ENCODE measurements at regions not wholly inside any gene's neighbourhood (a gene's known extent, or its start where the extent isn't known, plus 50 kb on each side); places are given as distances from the start of the nearest gene placed in this dataset.

- no peak for TF ChIP-seq POLR2AphosphoS5 (IDR thresholded peaks at IDR 0.05; ENCODE audit: low read depth)
- TF ChIP-seq CTCF (IDR thresholded peaks at IDR 0.05; ENCODE audit: insufficient read depth, low read length): no peak
Observed at GRCh38 chr22:49274754-49275380, 552.8 kb downstream of the BRD1 start.

Data from HL-60 (cell line).